ENCODE measurements at regions not wholly inside any gene's neighbourhood (a gene's known extent, or its start where the extent isn't known, plus 50 kb on each side); places are given as distances from the start of the nearest gene placed in this dataset.

GRCh38 chr20:4635342-4635741, 50.9 kb upstream of the PRNP start:
- TF ChIP-seq CTCF (IDR thresholded peaks at IDR 0.05; ENCODE audit: low read depth, low read length): no peak
- no peak for TF ChIP-seq EZH2phosphoT487 (IDR thresholded peaks at IDR 0.05; ENCODE audit: low read depth)
